ENCODE measurements at regions not wholly inside any gene's neighbourhood (a gene's known extent, or its start where the extent isn't known, plus 50 kb on each side); places are given as distances from the start of the nearest gene placed in this dataset.

DNA sequence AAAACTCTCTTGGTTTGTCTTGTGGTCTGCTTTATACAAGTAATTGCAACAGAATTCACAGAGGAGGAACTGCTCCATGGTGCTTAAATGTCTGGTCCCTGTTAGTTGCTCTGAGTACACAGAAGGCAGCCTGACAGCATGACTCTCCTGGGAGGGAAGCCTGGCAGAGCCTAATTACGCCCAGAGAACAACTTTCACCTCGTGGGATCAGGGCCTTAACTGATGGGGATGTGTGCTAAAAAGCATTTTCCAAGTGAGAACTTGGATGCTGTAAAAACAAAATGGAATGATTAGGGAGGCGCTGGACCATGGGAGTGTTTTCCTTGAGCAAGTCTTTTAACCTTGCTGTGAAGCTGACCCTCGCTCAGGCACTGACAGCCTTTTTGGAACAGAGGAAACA, 154.0 kb upstream of the TENM4 start:
- no peaks in the 10 kb centered on the region for H3K9me3 ChIP-seq (ENCODE audit: control insufficient read depth in 2 of 3, insufficient read depth in 1 of 3, low read length in 3 of 3)
- FAIRE-seq: no peak
- no peaks in the 10 kb centered on the region for H3K4me1 ChIP-seq (ENCODE audit: control insufficient read depth in 2 of 3, insufficient read depth in 2 of 3, low read depth in 1 of 3, low read length in 3 of 3)
- TF ChIP-seq, protein P1, sequence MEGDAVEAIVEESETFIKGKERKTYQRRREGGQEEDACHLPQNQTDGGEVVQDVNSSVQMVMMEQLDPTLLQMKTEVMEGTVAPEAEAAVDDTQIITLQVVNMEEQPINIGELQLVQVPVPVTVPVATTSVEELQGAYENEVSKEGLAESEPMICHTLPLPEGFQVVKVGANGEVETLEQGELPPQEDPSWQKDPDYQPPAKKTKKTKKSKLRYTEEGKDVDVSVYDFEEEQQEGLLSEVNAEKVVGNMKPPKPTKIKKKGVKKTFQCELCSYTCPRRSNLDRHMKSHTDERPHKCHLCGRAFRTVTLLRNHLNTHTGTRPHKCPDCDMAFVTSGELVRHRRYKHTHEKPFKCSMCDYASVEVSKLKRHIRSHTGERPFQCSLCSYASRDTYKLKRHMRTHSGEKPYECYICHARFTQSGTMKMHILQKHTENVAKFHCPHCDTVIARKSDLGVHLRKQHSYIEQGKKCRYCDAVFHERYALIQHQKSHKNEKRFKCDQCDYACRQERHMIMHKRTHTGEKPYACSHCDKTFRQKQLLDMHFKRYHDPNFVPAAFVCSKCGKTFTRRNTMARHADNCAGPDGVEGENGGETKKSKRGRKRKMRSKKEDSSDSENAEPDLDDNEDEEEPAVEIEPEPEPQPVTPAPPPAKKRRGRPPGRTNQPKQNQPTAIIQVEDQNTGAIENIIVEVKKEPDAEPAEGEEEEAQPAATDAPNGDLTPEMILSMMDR (IDR thresholded peaks at IDR 0.05; ENCODE audit: borderline replicate concordance, extremely low read depth, insufficient read depth): no peak
- peak in 3 of 5 donors; percentile 38 to 71 (median 58) for DNase-seq
- no peaks in the 10 kb centered on the region for H3K27me3 ChIP-seq (ENCODE audit: control insufficient read depth, insufficient read depth, low read length)
- intact Hi-C loops (cut with DNase I): no loop called here
- no peak overlapping the region for H3K9ac ChIP-seq (ENCODE audit: low read length in 3 of 3)
- H3K27ac ChIP-seq (ENCODE audit: low read depth in 2 of 2, low read length in 2 of 2): no peak overlapping the region
- no peaks in the 10 kb centered on the region for H3K36me3 ChIP-seq (ENCODE audit: control insufficient read depth in 2 of 3, insufficient read depth in 3 of 3, low read length in 3 of 3)
- H3K4me3 ChIP-seq (ENCODE audit: low read length in 3 of 3): no peak overlapping the region

- FAIRE-seq: no peak
- no peaks in the 10 kb centered on the region for H3K36me3 ChIP-seq (ENCODE audit: control insufficient read depth in 2 of 3, insufficient read depth in 3 of 3, low read length in 3 of 3)
- DNase-seq: no peak
- no peak overlapping the region for H3K4me3 ChIP-seq (ENCODE audit: low read length in 3 of 3)
- H3K4me1 ChIP-seq (ENCODE audit: control insufficient read depth in 2 of 3, insufficient read depth in 2 of 3, low read depth in 1 of 3, low read length in 3 of 3): no peaks in the 10 kb centered on the region
- TF ChIP-seq, protein P1 (IDR thresholded peaks at IDR 0.05; ENCODE audit: borderline replicate concordance, extremely low read depth, insufficient read depth): no peak
- H3K27ac ChIP-seq (ENCODE audit: low read depth in 2 of 2, low read length in 2 of 2): no peak overlapping the region
- no peaks in the 10 kb centered on the region for H3K27me3 ChIP-seq (ENCODE audit: control insufficient read depth, insufficient read depth, low read length)
- no peaks in the 10 kb centered on the region for H3K9me3 ChIP-seq (ENCODE audit: control insufficient read depth in 2 of 3, insufficient read depth in 1 of 3, low read length in 3 of 3)
- H3K9ac ChIP-seq (ENCODE audit: low read length in 3 of 3): no peak overlapping the region
- intact Hi-C loops (cut with DNase I): no loop called here
Observed at GRCh38 chr11:79592824-79593223, 152.0 kb upstream of the TENM4 start.

DNA sequence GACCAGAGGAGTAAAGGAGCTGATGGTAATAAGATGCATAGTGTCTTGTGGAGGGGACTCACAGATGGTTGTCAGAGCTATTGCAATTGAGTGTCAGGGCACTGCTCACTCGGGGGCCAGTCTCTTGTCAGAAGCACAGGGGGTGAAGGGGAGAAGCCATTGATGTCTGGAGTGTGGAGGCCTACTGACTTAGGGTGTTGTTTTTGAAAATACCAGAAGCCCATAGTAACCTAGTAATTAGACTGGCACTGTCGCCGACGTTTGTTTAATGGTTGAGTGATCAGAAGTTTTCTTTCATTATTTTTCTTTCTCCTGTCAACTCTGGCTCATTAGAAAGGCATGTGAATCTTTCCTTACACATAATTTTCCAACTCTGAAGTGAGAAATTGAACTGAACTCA, 151.6 kb upstream of the TENM4 start:
- Histone ChIP-seq H3K9ac (ENCODE audit: low read length in 3 of 3) (no peak overlapping the region), H3K4me1 (ENCODE audit: control insufficient read depth in 2 of 3, insufficient read depth in 2 of 3, low read depth in 1 of 3, low read length in 3 of 3) (no peaks in the 10 kb centered on the region), H3K4me3 (ENCODE audit: low read length in 3 of 3) (no peak overlapping the region), H3K36me3 (ENCODE audit: control insufficient read depth in 2 of 3, insufficient read depth in 3 of 3, low read length in 3 of 3) (no peaks in the 10 kb centered on the region), H3K27ac (ENCODE audit: low read depth in 2 of 2, low read length in 2 of 2) (no peak overlapping the region), H3K27me3 (ENCODE audit: control insufficient read depth, insufficient read depth, low read length) (no peaks in the 10 kb centered on the region), H3K9me3 (ENCODE audit: control insufficient read depth in 2 of 3, insufficient read depth in 1 of 3, low read length in 3 of 3) (no peaks in the 10 kb centered on the region)
- DNase-seq (peak in 3 of 5 donors; percentile 48 to 62 (median 57)), FAIRE-seq (no peak)
- intact Hi-C loops (cut with DNase I): no loop called here
- TF ChIP-seq, protein P1 (IDR thresholded peaks at IDR 0.05; ENCODE audit: borderline replicate concordance, extremely low read depth, insufficient read depth): no peak

DNA sequence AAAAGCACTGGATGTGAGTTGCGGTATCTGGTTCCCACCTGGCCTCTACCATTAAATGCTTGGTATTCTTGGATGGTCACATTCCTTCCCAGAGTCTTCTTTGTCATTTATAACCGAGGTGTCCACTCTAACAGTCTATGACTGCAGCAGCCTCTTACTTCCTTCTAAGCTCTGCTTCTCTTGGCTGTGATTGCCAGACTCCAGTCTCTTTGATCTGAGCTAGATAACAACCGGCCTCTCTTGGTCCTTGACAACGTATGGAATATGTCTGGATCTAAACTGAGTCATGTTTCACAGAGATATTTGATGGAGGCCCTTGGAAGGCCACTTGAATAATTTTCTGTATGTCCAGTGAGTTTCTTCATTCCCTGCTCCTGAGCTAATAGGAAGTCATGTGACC, 141.6 kb upstream of the TENM4 start:
- H3K4me1 ChIP-seq (ENCODE audit: control insufficient read depth in 2 of 3, insufficient read depth in 2 of 3, low read depth in 1 of 3, low read length in 3 of 3): no peaks in the 10 kb centered on the region
- H3K27ac ChIP-seq (ENCODE audit: low read depth in 2 of 2, low read length in 2 of 2): no peak overlapping the region
- intact Hi-C loops (cut with DNase I): no loop called here
- no peaks in the 10 kb centered on the region for H3K9me3 ChIP-seq (ENCODE audit: control insufficient read depth in 2 of 3, insufficient read depth in 1 of 3, low read length in 3 of 3)
- DNase-seq: no peak
- H3K36me3 ChIP-seq (ENCODE audit: control insufficient read depth in 2 of 3, insufficient read depth in 3 of 3, low read length in 3 of 3): no peaks in the 10 kb centered on the region
- TF ChIP-seq, protein P1 (IDR thresholded peaks at IDR 0.05; ENCODE audit: borderline replicate concordance, extremely low read depth, insufficient read depth): no peak
- H3K4me3 ChIP-seq (ENCODE audit: low read length in 3 of 3): no peak overlapping the region
- no peak for FAIRE-seq
- no peaks in the 10 kb centered on the region for H3K27me3 ChIP-seq (ENCODE audit: control insufficient read depth, insufficient read depth, low read length)
- H3K9ac ChIP-seq (ENCODE audit: low read length in 3 of 3): no peak overlapping the region
